HG03139 (cell line): ENCODE measurements at regions not wholly inside any gene's neighbourhood (a gene's known extent, or its start where the extent isn't known, plus 50 kb on each side); places are given as distances from the start of the nearest gene placed in this dataset.
A peak's percentile ranks its signal among the peaks of the same experiment; 100 is the strongest.

Source experiments
- ATAC-seq: cut with Tn5 transposase; IDR thresholded peaks from one replicate; pipeline ENCODE4 v1.9.1; 2021; ENCODE audit not compliant: unreplicated experiment

DNA sequence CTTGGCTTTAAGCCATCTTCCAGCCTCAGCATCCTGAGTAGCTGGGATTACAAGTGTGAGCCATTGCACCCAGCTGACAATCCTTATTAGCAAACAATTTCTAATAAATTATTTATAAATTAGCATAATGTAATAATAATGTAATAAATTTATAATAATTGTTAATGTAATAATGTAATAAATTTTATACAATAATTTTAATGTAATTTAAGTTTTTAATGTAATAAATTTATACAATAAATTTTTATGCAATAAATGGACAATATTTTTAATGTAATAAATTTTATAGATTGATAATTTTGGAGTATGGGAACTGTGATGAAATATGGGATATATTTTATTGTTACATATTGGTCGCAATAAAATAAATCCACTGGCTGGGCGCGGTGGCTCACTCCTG, 1457.5 kb downstream of the KCNT2 start:
- no peak for ATAC-seq

DNA sequence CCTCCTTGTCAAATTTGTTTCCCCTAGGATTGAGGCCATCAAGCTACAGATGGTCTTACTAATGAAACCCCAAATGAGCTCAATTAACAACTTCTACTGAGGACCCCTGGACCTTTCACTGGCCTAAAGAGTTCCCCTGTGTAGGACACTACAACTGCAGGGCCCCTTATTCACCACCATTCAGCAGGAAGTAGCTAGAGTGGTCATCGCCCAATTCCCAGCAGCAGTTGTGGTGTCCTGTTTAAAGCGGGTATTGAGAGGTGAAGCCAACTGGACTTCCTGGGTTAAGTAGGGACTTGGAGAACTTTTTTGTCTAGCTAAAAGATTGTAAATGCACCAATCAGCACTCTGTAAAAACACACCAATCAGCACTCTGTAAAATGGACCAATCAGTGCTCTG, 1466.9 kb downstream of the KCNT2 start:
- ATAC-seq = no peak

DNA sequence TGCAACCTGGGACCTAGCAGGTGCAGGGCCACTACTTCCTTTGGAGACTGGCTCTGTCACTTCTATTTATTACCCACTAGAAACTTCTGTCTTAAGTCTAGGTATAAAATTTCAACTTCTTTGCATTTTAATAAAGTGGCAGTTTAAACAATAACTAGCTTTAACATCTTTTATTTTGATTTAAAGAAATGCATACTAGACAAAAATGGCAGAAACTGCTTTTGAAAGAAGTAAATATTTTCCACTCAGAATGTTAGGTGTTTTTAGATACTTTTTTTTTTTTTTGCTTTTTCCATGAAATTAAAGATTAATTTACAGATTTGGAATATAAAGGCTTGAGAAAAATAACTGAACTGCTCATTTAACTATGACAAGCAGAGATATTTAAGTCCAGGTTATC, 1477.6 kb downstream of the KCNT2 start:
- no peak for ATAC-seq

DNA sequence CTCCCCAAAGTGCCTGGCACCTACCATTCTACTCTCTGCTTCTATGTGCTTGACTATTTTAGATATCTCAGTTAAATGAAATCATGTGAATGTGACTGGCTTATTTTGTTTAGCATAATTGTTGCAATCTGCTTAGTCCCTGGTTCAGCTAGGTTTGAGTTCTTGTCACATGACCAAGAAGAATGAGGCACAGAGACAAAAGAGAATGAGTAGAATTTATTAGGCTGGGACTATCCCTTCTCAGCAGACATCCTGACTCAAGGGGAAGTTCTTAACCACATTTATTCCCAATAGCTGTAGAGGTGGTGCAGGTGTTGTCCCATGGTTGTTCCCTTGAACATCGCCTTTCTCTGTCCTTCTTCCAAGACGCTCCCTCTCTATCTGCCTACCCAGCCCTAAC, 1485.7 kb downstream of the KCNT2 start:
- no peak for ATAC-seq

DNA sequence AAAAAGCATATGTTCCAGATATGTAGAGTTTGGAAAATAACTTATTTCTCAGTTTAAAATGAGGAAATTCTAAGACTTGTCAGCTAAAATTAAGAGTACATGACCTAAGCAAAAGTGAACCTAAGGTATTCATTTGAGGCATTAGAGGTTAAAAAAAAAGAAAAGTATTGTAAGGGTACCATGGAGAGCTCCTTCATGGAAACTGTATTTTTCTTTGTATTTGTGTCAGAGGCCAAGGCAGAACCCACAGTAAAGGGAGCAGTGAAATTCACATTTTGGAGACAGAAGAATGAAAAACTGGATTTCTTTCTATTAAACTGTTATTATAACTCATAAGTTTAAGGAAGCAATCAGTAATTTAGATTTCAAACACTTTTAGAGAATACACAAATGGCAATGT, 1494.8 kb downstream of the KCNT2 start:
- no peak for ATAC-seq

DNA sequence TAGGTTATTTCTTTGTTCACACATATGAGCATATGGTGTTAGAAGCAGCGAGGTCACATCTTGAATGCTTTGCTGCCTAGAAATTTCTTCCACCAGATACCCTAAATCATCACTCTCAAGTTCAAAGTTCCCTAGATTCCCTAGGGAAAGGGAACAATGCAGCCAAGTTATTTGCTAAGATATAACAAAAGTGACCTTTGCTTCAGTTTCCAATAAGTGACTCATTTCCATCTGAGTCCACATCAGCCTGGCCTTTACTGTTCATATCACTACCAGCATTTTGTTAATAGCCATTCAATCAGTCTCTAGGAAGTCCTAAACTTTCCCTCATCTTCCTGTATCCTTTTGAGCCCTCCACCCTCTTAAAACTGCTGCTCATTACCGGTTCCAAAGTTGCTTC, 1502.5 kb downstream of the KCNT2 start:
- ATAC-seq = no peak

DNA sequence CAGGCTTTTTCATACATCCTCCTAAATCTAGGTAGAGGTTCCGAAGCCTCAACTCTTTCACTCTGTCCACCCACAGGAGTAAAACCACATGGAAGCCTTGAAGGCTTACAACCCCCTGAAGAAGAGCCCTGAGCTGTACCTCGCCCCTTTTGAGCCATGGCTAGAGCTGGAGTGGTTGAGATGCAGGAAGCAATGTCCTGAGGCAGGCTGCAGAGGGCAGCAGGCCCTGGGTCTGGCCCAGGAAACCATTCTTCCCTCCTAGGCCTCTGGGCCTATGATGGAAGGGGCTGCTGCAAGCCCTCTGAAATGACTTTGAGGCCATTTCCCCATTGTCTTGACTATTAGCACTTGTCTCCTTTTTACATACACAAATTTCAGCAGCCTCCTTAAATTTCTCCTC, 1503.0 kb downstream of the KCNT2 start:
- peak; percentile 67 for ATAC-seq

DNA sequence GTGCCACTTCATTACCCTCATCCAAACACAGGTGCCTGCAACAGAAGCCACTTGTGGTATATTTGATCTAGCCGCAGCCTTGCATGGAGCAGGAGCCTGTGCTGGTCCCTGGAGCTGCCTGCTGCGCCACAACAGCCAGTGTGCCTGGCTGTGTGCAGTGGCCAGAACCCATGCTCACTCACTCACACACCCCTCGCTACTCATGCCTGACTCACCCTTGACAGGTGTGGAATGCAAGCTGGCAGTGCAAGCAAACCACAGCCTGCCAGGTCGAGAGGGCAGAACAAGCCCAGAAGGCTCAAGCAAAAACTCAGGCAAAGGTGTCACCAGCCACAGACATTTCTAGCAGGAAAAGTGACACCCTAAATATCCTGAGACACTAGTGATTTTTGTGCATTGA, 1510.9 kb downstream of the KCNT2 start:
- ATAC-seq = no peak

DNA sequence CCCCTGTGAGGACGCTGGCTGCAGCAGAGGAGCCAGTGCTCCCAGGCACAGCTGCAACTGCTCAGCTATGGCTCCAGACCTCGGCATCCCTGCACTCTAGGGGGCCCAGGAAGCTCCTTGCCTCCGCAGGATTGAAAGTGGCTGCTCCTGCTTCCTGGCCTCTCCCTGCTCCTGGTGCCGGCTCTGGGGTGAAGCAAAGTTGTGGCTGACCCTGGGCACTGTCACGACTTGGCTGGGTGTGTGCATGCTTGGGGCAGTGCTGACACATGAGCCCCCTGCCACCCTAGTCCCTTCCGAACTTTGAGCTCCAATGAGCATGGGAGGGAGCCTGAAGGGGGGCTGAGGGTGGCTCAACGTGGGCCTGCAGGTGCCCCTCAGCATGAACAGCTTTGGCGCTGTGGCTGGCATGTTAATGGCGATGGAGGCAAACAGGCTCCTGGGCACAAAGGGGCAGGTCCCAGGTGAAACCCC, 1512.2 kb downstream of the KCNT2 start:
- no peak for ATAC-seq

DNA sequence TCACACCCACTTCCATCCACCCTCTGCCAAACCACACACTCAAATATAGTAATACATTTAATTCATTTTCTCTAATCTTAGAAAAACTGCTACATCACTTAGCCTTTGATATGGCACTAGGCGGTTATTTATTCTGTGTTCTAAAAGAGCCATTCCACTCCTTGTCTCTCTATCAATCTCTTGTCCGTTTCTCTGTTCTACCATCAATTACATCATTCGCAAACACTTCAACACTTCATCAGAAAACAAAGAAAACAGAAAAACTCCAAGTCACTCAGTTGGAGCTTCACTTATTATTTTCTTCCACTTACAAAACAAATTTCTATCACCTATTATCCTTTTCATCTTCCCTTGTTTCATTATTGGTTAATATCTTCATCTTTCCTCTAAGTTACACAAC, 1523.0 kb downstream of the KCNT2 start:
- ATAC-seq = no peak

DNA sequence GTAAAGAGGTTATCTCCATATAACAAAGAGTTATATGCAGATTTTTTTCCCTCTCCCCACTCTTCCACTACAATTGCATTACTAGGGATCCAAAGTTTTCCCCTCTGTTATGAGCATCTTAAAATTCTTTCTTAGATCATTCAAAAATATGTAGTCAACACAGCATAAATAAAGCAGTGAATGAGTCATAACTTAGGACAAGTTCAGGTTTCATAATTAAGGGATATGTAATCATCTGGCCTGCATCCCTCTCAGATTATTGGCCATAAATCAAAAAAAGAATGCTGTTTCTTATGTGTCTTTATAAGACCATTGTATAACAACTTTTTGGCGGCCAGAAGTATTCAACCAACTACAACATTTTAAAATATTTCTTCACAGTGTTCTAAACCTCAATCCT, 1526.1 kb downstream of the KCNT2 start:
- no peak for ATAC-seq

DNA sequence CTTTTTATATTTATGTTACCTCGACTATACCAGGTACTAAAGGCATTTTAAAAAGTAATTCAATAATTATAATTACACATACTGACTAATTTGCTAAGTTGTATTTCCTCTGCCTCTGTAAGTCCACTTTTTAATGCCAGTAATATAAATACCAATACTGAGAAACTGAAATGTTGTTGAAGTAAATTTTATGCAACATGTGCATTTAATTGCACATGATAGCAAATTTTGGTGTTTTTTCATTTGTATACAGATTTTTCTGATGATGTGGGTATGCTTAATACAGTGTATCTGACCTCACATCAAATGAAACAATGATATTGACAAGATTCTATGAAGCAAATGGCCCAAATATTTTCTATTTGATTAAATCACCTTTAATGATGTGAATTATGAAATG, 1531.6 kb downstream of the KCNT2 start:
- ATAC-seq = no peak

DNA sequence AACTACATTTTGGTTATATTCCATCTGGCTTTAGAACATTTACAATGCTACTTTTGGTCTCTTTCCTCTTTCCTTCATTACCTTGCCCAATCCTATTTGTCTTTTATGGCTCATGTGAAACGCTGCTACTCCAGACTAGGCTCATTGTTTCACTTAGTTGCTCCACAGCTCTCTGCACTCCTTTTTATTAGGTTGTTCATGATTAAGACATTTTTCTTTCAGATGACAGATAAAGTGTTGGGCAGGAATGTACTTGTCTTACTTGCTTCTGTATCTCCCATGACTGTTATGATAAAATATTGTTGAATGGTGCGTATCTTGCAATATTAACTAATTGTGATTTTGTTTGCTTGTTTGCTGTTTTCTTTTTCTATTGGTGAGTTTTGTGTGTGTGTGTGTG, 1532.3 kb downstream of the KCNT2 start:
- ATAC-seq = no peak

DNA sequence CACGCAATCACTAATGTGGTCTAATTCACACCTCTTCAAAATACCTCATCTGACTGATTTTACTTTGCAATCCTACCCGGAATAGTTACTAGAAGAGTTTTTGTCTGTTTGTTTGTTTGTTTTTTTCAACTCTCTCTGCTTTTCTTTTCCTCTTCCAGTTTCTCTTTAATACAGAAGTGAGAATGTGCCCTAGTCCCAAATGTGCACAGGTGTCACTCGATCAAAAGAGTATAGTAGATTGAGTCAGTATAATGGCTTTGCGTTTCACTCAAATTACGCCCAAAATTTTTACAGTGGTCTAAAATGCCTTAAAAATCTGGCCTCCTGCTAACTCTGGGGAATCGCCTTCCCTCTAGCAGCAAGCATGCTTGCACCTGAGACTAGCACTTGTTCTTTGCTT, 1536.8 kb downstream of the KCNT2 start:
- no peak for ATAC-seq

DNA sequence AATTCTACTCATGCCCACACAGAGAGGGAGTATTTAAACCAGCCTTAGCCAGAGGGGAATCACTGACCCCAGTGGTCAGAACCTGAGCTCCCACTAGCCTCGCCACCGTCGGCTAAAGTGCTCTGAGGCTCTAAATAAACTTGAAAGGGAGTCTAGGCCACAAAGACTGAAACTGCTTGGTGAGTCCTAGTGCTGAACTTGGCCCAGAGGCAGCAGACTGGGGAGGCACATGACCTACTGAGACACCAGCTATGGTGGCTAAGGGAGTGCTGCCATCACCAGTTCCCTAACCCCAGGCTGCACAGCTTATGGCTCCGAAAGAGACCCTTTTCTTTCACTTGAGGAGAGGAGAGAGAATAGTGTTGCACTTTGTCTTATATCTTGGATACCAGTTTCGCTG, 1542.8 kb downstream of the KCNT2 start:
- ATAC-seq = no peak

DNA sequence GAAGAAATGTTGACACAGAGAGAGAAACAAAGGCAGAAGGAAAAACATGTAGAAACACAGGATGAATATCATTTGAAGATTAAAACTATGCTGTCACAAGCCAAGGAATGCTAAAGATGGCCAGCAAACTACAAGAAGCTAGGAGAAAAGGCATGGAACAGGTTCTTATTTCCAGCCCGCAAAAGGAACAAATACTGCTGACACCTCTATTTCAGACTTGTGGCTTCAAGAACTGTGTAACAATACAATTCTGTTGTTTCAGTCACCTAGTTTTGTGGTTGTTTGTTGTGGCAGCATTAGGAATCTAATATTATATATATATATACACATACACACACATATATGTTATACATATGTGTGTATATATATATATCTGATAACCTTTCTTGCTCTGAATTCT, 1543.9 kb downstream of the KCNT2 start:
- ATAC-seq = no peak

DNA sequence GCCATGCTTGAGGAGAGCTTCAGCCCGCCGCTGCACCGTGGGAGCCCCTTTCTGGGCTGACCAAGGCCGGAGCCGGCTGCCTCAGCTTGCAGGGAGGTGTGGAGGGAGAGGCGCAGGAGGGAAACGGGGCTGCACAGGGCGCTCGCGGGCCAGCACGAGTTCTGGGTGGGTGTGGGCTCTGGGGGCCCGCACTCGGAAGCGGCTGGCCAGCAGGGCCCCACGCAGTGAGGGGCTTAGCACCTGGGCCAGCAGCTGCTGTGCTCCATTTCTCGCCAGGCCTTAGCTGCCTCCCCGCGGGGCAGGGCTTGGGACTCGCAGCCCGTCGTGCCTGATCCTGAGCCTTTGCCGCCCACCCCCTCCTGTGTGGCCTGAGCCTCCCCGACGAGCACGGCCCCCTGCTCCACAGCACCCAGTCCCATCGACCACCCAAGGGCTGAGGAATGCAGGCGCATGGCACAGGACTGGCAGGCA, 1554.0 kb downstream of the KCNT2 start:
- no peak for ATAC-seq

DNA sequence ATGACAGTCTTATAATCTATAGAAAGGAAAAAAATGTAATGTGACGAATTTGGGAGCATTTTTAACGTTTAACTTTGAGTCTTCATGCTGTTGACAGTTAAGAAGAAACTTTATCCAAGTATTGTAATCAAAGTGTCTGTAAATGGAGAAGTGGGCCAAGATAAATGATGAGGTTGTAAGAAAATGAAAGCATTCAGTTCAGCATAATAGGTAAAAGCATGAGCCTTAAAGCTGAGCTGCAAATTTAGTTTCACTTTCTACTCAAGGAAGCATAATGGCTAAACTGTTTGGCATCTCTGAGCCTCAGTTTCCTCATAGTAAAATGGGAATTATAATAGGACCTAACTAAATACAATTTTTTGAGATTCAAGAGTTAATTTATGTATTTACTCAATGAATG, 1554.8 kb downstream of the KCNT2 start:
- ATAC-seq = no peak

DNA sequence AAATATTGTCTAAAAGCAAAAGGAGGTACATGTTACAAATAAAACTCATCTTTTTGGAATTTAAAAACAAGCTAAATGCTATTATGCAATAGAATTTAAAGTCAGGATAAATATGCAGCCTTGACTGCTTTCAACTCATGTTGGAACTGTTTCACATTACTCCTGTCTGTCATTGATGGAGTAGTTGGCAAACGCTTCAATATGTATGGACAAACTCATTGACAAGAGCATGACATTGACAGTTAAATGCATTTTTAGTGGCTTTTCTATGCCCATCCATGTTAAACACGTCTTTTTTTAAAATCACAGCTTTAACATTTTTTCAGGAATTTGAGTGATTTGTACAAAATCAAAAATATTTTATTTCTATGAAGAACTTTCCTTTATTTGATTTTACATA, 1560.5 kb downstream of the KCNT2 start:
- no peak for ATAC-seq

DNA sequence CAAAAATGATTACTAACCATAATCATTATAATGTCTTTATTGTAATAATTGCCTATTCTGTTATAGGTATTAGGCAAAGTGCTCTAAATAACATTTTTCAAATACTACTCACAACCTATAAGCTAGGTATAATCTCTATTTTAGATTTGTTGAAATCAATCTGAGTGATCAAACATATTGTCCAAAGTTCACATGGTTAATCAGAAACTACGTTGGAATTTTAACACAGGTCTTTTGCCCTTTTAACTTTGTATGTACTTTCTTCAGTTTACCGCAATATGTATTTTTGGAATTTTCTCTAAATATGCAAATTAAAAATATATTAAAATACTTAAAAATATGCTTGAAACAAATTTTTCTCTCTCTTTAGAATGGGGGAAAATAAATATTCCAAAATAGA, 1563.2 kb downstream of the KCNT2 start:
- no peak for ATAC-seq

DNA sequence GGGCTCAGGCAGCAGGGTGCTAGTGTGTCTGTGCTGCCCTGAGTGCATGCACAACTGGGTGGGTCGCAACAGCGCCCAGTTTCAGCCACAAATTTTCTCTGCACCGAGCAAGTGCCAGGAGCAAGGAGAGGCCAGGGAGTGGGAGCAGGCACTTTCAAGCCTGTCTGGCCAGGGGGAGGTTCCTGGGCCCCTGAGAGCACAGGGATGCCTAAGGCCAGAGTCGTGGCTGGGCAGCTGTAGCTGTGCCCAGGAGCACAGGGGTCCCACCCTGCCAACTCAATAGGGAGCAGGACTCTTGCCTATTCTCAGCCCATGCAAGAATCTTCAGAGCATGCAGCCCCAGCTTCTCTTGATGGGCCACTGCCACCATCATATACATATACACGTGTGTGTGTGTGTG, 1577.4 kb downstream of the KCNT2 start:
- ATAC-seq = no peak

DNA sequence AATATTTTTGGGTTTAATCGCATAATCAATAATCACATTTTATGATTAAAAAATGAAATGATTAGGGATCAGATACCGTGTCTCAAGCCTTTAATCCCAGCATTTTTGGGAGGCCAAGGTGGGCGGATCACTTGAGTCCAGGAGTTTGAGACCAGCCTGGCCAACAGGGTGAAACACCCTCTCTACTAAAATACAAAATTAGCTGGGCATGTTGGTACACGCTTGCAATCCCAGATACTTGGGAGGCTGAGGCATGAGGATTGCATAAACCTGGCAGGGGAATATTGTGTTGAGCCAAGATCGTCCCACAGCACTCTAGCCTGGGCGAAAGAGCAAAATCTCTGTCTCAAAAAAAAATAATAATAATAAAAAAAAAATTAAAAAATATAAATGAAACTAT, 1581.4 kb downstream of the KCNT2 start:
- ATAC-seq = no peak

DNA sequence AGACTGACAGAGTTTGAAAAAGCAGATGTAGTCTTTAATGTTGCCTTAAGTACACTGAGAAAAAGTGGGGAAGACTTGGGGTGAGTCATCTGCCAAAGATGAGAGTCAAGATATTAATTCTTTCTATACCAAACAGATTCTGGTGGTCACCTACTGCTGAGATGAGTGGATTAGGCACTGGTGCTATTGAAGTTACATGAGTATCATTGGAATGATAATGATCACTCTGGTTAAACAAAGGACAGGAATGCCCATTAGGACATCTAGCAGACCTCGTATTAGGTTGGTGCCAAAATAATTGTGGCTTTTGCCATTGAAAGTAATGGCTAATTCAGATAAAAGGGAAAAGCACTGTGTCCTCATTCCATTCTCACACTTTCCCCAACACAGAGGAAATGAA, 1588.9 kb downstream of the KCNT2 start:
- ATAC-seq = no peak

DNA sequence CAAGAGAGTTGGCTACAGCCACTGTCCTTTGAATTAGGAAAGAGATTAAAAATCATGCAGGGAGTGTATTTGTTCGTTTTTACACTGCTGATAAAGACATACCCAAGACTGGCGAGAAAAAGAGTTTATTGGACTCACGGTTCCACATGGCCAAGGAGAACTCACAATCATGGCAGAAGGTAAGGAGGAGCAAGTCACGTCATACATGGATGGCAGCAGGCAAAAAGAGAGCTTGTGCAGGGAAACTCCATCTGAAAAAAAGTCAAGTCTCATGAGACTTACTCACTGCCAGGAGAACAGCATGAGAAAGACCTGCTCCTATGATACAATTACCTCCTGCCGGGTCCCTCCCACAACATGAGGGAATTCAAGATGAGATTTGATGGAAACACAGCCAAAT, 1595.2 kb downstream of the KCNT2 start:
- no peak for ATAC-seq
